SK-N-MC (cell line): ENCODE measurements at regions not wholly inside any gene's neighbourhood (a gene's known extent, or its start where the extent isn't known, plus 50 kb on each side); places are given as distances from the start of the nearest gene placed in this dataset.

Experiments used
- EZH2 ChIP-seq: fragments of 200-600 bp; sonication (generic); IDR thresholded peaks from one replicate; pipeline ENCODE4 v1.6.1; 2017; ENCODE audit warnings: antibody characterized with exemption
- POLR2AphosphoS5 ChIP-seq: IDR thresholded peaks from 2 replicates; pipeline ENCODE4 v1.6.1; 2012; ENCODE audit warnings: mild to moderate bottlenecking, low read depth, low read length, borderline replicate concordance

DNA sequence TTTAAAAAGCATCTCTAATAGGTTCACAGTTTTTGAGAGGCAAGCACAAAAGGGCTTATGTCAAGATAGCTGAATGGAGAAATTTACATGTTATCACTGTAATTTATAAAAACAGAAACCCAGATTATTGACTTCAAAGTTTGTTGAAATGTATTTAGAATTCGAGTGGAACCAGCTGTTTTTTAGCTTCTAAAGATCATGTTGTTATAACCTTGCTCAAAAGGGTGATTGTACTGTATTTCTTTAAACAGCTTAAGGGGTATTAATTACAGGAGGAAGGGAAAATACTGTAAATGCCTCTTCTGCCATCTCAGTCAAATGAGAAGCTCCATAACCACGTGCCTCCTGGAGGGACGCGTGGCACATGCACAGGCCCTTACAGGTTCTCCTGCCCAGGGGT, 156.2 kb upstream of the MGMT start:
- TF ChIP-seq EZH2 (no peak), POLR2AphosphoS5 (no peak)
